ENCODE measurements at regions not wholly inside any gene's neighbourhood (a gene's known extent, or its start where the extent isn't known, plus 50 kb on each side); places are given as distances from the start of the nearest gene placed in this dataset.
"Not testable (repeated sequence)": the region's sequence is repeated elsewhere in the genome, so short reads cannot be mapped to it uniquely, and the experiment has no call there.

- TF ChIP-seq CTCF (IDR thresholded peaks at IDR 0.05; ENCODE audit: insufficient read depth, missing control alignments): no peak
- DNase-seq (ENCODE audit: insufficient read length, low spot score): no peak
- no peak for FAIRE-seq
Measured at GRCh38 chr13:76829572-76830327, 56.5 kb downstream of the KCTD12 start.

- FAIRE-seq: no peak
- DNase-seq (ENCODE audit: insufficient read length, low spot score): no peak
- no peak for TF ChIP-seq CTCF (IDR thresholded peaks at IDR 0.05; ENCODE audit: insufficient read depth, missing control alignments)
Measured at GRCh38 chr13:76828316-76828741, 57.9 kb downstream of the KCTD12 start.

- FAIRE-seq (no peak), DNase-seq (ENCODE audit: insufficient read length, low spot score) (no peak)
- no peak for TF ChIP-seq CTCF (IDR thresholded peaks at IDR 0.05; ENCODE audit: insufficient read depth, missing control alignments)
Measured at GRCh38 chr13:76826527-76826926, 59.7 kb downstream of the KCTD12 start.

GRCh38 chr13:76825430-76825829, 60.8 kb downstream of the KCTD12 start:
- no peak for DNase-seq (ENCODE audit: insufficient read length, low spot score)
- no peak for TF ChIP-seq CTCF (IDR thresholded peaks at IDR 0.05; ENCODE audit: insufficient read depth, missing control alignments)
- no peak for FAIRE-seq

- FAIRE-seq: no peak
- DNase-seq (ENCODE audit: insufficient read length, low spot score): no peak
Measured at GRCh38 chr13:76823969-76824368, 62.2 kb downstream of the KCTD12 start.

GRCh38 chr13:76822698-76823267, 63.4 kb downstream of the KCTD12 start:
- FAIRE-seq (no peak), DNase-seq (ENCODE audit: insufficient read length, low spot score) (no peak)
- TF ChIP-seq CTCF (IDR thresholded peaks at IDR 0.05; ENCODE audit: insufficient read depth, missing control alignments): no peak

More at GRCh38 chr13:76823969-76824368, 62.2 kb downstream of the KCTD12 start:
- TF ChIP-seq CTCF (IDR thresholded peaks at IDR 0.05; ENCODE audit: insufficient read depth, missing control alignments): no peak

- FAIRE-seq; DNase-seq (ENCODE audit: insufficient read length, low spot score): not testable (repeated sequence)
Measured at GRCh38 chr13:76821222-76821621, 65.0 kb downstream of the KCTD12 start.
